Parathyroid adenoma (tissue), 2 donors: ENCODE measurements at regions not wholly inside any gene's neighbourhood (a gene's known extent, or its start where the extent isn't known, plus 50 kb on each side); places are given as distances from the start of the nearest gene placed in this dataset.

Source experiments
- H2AFZ ChIP-seq: fragments of 300-600 bp; sonication (generic); one replicate; pipeline ENCODE4 v1.7.0; 2017; ENCODE audit warnings: antibody characterized with exemption, mild to moderate bottlenecking
- H3K27ac ChIP-seq: fragments of 300-600 bp; sonication (generic); one replicate; pipeline ENCODE4 v1.7.0; 2017
- H3K27me3 ChIP-seq: fragments of 300-600 bp; sonication (generic); one replicate; pipeline ENCODE4 v1.7.0; 2017; ENCODE audit warnings: low read length; ENCODE audit not compliant: control insufficient read depth, insufficient read depth
- H3K36me3 ChIP-seq: fragments of 300-600 bp; sonication (generic); one replicate; pipeline ENCODE4 v1.7.0; 2017; ENCODE audit warnings: low read length; ENCODE audit not compliant: control insufficient read depth, insufficient read depth
- H3K4me1 ChIP-seq: fragments of 300-600 bp; sonication (generic); one replicate; pipeline ENCODE4 v1.7.0; 2017; ENCODE audit warnings: control low read depth
- H3K4me2 ChIP-seq: fragments of 300-600 bp; sonication (generic); one replicate; pipeline ENCODE4 v1.7.0; 2017; ENCODE audit warnings: low read length
- H3K4me3 ChIP-seq: fragments of 300-600 bp; sonication (generic); one replicate; pipeline ENCODE4 v1.7.0; 2017; ENCODE audit warnings: low read depth, low read length
- H3K79me2 ChIP-seq: fragments of 300-600 bp; sonication (generic); one replicate; pipeline ENCODE4 v1.7.0; 2017; ENCODE audit warnings: control low read depth
- H3K9ac ChIP-seq: fragments of 300-600 bp; sonication (generic); one replicate; pipeline ENCODE4 v1.7.0; 2017; ENCODE audit warnings: mild to moderate bottlenecking
- H3K9me3 ChIP-seq: fragments of 300-600 bp; sonication (generic); one replicate; pipeline ENCODE4 v1.7.0; 2017; ENCODE audit warnings: low read length; ENCODE audit not compliant: control insufficient read depth
- CTCF ChIP-seq: fragments of 300-600 bp; sonication (generic); IDR thresholded peaks from one replicate; pipeline ENCODE4 v1.7.0; 2017; ENCODE audit warnings: antibody characterized with exemption, mild to moderate bottlenecking
- donor health status: primary hyperparathyroidism.

- no peaks in the 10 kb centered on the region for H3K27me3 ChIP-seq
- TF ChIP-seq CTCF = no peak
- H3K9ac ChIP-seq = no peak overlapping the region
These were observed 1714.1 kb downstream of the EFNA5 start for GRCh38 chr5:105956456-105957196.

GRCh38 chr5:105954341-105954740 lies 1716.4 kb downstream of the EFNA5 start:
- no peak overlapping the region for H3K27ac ChIP-seq
- H3K36me3 ChIP-seq = no peaks in the 10 kb centered on the region
- H3K79me2 ChIP-seq = no peaks in the 10 kb centered on the region
- no peak overlapping the region for H2AFZ ChIP-seq
- H3K27me3 ChIP-seq = no peaks in the 10 kb centered on the region
- no peaks in the 10 kb centered on the region for H3K4me1 ChIP-seq
- H3K9ac ChIP-seq = no peak overlapping the region
- H3K9me3 ChIP-seq = no peaks in the 10 kb centered on the region
- H3K4me3 ChIP-seq = no peak overlapping the region
- no peak for TF ChIP-seq CTCF
- no peak overlapping the region for H3K4me2 ChIP-seq

More at GRCh38 chr5:105956456-105957196, 1714.1 kb downstream of the EFNA5 start:
- H3K27ac ChIP-seq = no peak overlapping the region
- H3K36me3 ChIP-seq = no peaks in the 10 kb centered on the region
- H3K9me3 ChIP-seq = no peaks in the 10 kb centered on the region
- H3K4me3 ChIP-seq = no peak overlapping the region
- no peaks in the 10 kb centered on the region for H3K4me1 ChIP-seq
- H3K4me2 ChIP-seq = no peak overlapping the region
- no peaks in the 10 kb centered on the region for H3K79me2 ChIP-seq
- no peak overlapping the region for H2AFZ ChIP-seq

DNA sequence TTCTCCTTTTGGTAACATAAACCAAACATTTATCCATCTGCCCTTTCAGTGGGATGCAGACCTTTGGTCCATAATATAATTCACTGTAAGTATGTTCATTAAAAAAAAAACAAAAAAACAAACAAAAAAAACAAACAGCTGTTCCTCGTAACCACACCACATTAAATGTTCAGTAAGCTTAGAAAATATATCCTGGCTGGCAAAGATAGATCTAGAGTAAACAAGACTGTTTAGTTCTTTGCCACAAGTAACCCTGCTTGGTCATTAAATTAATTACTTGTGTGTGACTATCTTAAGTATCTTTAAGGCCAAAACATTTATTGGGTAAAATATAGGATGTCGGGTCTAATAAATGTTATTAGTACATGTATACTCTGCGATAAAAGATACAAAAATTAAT lies 1717.1 kb downstream of the EFNA5 start:
- H3K27ac ChIP-seq = no peak overlapping the region
- no peaks in the 10 kb centered on the region for H3K79me2 ChIP-seq
- H3K9me3 ChIP-seq = no peaks in the 10 kb centered on the region
- H3K9ac ChIP-seq = no peak overlapping the region
- no peak overlapping the region for H3K4me3 ChIP-seq
- TF ChIP-seq CTCF = no peak
- H3K27me3 ChIP-seq = no peaks in the 10 kb centered on the region
- no peak overlapping the region for H3K4me2 ChIP-seq
- H3K4me1 ChIP-seq = no peaks in the 10 kb centered on the region
- H2AFZ ChIP-seq = no peak overlapping the region
- H3K36me3 ChIP-seq = no peaks in the 10 kb centered on the region

GRCh38 chr5:105952875-105953274 lies 1717.9 kb downstream of the EFNA5 start:
- no peaks in the 10 kb centered on the region for H3K4me1 ChIP-seq
- no peak overlapping the region for H3K4me2 ChIP-seq
- no peak for TF ChIP-seq CTCF
- no peaks in the 10 kb centered on the region for H3K27me3 ChIP-seq
- H3K27ac ChIP-seq = no peak overlapping the region
- H3K79me2 ChIP-seq = no peaks in the 10 kb centered on the region
- no peak overlapping the region for H3K9ac ChIP-seq
- H2AFZ ChIP-seq = no peak overlapping the region
- H3K4me3 ChIP-seq = no peak overlapping the region
- no peaks in the 10 kb centered on the region for H3K36me3 ChIP-seq
- no peaks in the 10 kb centered on the region for H3K9me3 ChIP-seq

- Histone ChIP-seq H2AFZ (no peak overlapping the region), H3K79me2 (no peaks in the 10 kb centered on the region), H3K9me3 (no peaks in the 10 kb centered on the region), H3K9ac (no peak overlapping the region), H3K27me3 (no peaks in the 10 kb centered on the region), H3K4me1 (no peaks in the 10 kb centered on the region), H3K4me3 (no peak overlapping the region), H3K27ac (no peak overlapping the region), H3K4me2 (no peak overlapping the region), H3K36me3 (no peaks in the 10 kb centered on the region)
- no peak for TF ChIP-seq CTCF
These were observed 1723.3 kb downstream of the EFNA5 start for GRCh38 chr5:105947461-105947860.
